NCI-H2029 (cell line): ENCODE measurements at regions not wholly inside any gene's neighbourhood (a gene's known extent, or its start where the extent isn't known, plus 50 kb on each side); places are given as distances from the start of the nearest gene placed in this dataset.

Experiments
- DNase-seq: peaks from one replicate; lab custom pipeline; 2025; lab: John Stamatoyannopoulos, UW

DNA sequence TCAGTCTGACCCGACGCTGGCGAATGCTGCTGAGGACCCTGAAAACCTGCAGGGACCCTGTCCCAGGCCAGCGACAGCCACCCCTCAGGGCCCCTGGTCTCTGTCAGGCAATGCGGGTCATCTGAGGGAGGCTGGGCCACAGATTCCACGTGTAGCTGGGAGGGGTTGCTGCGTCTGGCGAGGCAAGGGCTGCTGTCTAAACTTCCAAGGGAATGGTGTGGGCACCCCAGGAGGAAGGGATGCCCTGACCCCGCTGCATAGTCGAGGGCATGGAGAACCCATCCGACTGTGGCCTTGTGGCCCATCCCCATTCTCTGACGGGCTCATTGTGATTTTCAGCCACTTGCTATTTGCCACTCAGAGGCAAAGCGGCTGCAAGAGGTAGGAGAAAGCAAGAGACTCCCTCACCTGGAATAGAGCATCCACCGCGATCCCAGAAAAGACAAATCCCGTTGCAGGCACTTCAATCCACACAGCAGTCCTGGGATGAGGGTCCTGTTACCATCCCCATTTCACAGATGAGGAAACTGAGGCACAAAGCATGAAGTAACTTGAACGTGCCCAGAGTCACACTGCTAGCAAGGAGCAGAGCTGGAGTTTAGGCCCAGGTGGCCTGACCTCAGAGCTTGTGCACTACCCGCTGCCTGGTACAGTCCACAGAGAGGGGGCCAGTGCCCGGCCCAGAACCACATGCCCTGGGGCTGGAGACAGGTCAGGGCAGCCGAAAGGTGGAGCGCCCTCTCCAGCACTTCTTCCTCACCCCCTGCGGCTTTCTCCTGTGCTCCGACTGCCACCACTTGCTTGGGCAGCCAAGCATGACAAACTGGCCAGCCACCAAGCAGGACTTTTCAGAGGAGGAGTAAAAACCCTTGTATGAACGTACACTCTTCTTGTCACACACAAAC lies 163.8 kb upstream of the KLF14 start:
- DNase-seq, result peak; percentile 60

DNA sequence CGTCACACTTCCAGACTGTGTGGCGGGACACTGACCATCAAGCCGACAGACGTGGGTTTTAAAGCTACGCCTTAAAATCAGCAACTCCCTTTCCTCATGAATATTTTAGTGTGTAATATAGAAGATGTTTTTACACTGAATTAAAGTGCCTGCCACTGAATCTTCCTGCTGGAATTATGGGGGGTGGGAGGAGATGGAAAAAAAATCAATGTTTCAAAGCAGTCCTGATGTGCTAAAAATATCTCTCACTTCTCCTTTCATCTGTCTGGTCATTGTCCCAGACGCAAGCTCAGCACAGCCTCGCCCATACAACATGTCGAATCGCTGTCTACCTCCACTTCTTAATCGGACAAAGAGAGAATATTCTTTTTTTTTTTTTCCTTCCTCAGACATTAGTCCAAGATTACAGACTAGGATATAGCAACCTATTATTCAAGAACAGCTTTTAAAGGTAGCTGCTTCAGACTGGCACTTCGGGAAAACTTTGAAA lies 165.1 kb upstream of the KLF14 start:
- no peak for DNase-seq

DNA sequence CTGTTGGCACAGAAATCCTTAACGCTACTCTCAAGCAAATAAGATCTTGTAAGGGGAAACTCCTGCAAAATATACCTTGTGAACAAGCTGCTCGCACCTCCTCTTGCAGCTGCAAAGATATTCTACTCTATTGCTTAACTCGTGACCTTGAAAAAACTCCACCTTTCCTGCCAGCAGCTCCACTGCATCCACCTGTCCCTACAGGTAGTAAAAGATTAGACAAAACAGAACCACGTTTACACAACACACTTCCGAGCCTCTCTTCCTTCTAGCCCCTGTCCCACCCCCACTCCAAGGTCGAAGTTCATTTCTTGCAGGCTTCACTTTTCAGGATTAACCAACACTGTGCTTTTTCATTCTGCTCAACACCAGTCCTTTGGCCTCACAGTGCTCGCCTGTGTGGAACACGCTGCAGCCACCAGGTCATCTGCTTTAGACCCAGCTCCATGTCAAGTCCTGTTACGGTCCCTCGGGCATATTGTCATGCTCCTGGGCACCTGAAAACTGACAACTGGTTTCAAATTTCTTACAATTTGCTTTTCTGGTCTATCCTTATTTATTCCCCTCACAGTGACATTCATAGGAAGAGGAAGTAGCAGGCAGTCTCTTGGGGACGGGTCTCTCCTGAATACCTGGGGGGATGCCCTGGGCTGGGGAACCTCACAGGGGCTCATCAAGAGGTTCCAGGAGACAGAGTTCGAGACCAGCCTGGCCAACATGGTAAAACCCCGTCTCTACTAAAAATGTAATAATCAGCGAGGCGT lies 165.8 kb upstream of the KLF14 start:
- DNase-seq, result peak; percentile 19

DNA sequence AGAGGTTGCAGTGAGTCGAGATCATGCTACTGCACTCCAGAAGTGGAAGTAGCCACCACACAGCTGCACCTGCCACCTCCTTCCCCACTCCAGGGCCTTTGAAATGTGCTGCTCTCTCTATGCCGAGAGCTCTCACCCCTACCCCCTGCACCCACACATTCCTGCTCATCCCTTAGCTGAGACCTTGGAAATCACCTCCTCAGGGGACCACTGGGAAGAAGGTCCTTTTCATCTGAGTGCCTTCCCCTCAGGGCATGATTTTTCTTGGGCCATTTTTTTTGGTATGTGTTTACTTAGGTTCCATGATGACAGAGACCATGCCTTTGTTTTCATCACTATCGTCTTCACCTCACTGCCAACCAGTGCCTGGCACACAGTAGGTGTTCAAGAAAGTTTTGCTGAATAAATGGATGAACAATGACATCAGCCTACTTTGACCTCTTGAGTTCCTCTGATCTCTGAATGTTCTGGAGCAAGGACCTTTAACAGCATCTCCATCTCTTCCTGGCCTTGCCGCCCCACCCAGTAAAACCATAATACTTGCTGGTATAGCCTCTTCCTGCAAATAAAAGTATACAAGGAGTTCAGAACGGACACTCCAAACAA lies 166.6 kb upstream of the KLF14 start:
- DNase-seq, result no peak

DNA sequence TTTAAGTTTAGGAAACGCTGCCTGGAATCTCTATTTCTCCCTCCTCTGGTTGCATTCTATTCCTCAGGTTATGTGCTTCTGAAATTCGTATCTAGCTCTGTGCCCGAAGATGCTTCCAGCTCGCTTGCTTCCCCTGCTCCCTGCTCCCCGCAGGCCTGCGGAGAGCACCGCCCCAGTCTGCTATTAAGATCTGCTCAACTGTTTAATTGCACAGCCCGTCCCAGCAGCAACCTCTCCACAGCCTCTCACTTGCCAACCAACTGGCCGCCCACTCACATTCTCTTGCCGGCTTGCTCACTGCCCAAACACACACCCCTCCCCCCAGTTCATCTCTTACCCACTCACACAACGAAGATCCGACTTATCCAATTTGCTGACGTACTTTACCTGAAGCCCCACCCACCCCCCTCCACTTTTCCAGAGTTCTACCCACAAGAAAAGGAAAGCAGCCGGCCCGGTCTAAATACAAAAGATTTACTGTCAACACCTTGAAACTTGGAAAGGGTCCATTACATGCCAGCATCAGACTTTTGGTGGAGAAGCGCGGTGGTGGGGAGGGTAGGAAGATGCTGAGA lies 167.3 kb upstream of the KLF14 start:
- no peak for DNase-seq

DNA sequence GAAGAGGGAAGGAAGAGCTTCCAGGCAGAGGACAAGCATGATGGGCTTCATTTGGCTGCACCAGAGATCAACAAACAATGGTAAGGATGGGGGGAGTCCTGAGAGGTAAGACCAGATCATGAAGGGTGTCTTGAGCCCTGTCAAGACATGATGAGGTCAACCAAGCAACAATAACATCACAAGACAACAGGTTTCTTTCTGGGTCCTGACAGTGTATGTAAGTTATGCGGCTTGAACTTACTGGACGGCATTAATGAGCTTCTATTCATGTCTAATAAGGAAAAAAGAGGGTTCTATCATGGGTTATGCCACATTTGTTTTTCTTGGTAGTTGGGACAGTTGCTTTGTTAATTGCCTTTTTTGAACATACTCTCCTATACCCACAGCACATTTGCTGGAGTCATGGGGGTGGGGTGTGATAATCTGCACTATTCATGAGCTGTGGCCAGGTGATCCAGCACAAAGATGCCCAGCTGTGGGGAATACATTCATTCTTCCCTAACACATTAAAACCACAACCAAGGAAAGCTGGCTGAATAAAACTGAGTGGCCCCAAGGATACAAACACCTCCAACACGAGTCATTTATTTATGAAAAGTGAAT lies 168.8 kb upstream of the KLF14 start:
- no peak for DNase-seq

DNA sequence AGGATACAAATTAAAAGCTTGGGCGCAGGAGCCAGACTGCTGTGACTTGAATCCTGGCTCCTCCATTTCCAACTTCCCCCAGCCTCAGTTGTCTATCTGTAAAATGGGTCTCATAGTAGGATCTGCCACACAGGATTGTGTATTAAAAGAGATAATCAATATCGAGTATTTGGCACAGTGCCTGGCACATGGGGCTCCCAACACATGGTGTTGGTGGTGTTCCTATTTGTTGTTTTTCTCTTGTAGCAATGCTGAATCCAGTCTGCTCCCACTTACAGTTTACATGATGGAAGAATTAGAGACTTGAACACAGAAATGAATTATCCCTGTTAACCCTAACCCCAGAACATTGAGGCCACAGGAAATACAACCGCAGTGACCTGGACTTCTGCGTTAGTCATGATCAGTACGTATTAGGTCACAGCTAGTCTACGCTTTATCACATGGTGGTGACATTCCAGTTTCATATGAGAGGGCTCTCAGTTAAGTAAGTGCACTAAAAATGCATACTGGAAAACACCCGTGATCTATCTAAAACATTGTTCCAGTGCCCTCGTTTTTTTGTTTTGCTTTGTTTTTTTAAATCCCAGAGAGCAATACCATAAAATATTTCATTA lies 169.5 kb upstream of the KLF14 start:
- DNase-seq, result no peak

DNA sequence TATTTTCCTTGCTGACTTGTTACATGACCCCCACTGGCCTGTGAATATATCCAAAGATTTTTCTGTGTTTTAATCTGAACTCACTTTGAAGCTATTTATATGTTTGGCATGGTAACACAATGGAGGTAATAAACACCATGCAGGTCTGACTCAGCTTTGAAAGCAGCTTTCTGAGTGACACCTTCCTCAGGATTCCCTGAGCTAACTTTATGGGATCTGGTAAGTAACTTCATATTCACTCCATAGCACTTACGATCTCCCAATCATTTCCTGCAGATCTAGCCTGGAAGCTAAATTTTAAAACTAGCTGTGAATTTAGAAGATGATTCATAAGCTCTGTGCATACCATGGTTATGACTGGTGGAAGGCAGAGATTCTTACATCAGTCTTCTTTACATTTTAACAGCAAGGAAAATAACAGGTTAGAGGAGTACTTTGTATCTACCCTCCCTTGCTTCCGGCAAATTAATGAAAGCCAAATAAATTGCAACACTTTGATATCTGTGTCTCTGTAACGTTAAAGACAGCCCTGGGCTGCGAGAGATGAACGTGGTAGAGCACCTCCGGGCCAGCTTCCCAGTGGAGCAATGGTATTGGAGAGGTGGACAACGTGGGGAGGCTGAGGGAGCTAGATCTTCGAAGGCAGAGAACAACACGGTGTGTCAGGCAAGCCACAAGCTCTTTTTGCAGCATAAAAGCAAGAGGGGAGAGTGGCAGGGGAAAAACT lies 170.2 kb upstream of the KLF14 start:
- no peak for DNase-seq

DNA sequence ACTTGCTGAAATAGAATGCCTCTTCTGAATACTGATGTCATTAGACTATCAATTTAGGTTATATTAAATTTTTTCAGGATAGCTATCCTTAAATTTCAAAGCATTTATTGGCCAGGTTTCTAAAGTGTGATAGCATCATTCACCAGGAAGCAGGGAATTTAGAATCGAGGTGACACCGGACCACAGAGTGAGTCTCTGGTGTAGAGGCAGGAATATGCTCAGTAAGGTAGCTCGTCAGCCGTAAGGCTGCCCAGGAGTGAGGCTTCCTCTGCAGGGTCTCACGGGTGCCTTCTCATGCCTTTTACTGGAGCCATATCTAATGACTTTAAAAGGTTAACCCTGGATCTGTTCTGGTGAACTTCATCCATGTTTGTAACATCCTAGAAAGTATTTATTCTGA lies 170.8 kb upstream of the KLF14 start:
- DNase-seq, result no peak

DNA sequence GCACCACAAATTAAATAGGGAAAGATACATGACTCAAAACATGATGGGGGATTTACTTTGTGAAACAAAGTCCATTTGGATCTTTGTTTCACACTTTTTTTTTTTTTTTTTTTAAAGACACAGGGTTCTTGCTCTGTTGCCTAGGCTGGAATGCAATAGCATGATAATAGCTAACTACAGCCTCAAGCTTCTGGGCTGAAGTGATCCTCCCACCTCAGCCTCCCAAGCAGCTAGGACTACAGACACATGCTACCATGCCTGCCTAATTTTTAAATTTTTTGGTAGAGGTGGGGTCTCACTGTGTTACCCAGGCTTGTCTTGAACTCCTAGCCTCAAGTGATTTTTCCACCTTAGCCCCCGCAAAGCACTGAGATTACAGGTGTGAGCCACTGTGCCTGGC lies 172.6 kb upstream of the KLF14 start:
- DNase-seq, result no peak

DNA sequence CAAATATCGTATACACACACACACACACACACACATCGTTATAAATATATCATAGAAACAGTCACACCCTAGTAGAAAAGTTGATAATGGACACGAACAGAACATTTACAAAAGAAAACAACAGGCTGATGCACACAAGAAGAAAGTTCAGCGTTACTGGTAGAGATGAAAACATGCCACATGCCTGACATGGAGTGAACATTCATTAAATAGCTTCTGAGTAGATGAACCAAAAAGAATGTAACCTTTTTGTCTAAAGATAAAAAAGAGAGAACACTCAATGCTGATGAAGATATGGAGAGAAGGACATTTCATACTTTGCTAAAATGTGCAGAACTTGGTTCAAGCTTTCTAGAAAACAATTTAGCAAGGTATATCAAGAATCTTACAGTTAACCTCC lies 173.4 kb upstream of the KLF14 start:
- DNase-seq, result no peak

DNA sequence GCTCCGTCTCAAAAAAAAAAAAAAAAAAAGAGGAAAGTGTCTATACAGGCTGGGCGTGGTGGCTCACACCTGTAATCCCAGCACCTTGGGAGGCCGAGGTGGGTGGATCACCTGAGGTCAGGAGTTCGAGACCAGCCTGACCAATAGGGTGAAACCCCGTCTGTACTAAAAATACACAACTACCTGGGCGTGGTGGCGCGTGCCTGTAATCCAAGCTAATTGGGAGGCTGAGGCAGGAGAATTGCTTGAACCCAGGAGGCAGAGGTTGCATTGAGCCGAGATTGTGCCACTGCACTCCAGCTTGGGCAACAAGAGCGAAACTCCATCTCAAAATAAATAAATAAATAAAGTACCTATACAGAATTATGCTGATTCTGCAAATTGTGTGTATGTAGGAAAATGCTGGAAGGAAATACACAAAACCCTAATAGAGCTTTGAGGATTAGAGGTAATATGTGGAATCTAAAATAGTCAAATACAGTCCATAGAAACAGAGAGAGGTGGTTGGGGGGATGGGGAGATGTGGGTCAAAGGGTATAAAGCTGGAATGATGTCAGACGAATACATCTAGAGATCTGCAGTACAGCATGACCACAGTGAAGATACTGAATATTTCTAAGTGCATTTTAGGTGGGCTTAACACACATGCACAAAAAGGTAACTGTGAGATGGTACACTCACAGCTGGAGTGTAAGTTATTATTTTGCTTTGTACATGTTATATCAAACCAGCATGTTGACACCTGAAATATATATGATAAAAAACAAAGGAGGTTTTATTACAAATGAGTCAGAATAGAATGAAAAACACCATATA lies 174.5 kb upstream of the KLF14 start:
- no peak for DNase-seq

DNA sequence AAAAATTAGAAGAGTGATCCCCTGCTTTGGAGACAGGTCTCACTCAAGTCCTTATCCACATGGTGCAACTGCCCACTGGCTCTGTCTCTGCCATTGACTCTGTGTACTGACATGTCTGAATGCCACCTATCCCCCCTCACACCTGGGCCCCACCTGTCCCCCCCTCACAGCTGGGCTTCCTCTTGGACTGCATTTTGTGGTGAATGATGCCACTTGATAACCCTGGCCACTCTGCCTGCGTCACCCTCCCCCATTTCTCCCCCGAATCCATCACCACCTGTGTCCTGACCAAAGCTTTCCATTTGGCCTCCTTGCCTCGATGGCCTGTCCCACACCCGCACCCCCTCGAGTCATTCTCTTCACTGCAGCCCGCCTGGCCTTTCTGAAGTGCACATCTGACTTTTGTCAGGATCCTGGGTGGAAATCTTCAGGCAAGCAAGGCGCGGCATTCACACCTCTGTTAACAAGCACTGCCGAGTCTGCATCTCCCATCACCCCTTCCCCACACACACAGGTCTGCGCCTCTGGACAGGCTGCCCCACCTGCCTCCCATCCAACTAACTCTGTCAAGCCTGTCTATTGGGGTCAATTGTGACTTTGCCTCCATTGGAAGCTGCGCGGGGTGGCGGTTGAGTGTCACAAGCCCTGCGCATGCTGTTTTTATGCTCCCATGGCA lies 175.3 kb upstream of the KLF14 start:
- no peak for DNase-seq

DNA sequence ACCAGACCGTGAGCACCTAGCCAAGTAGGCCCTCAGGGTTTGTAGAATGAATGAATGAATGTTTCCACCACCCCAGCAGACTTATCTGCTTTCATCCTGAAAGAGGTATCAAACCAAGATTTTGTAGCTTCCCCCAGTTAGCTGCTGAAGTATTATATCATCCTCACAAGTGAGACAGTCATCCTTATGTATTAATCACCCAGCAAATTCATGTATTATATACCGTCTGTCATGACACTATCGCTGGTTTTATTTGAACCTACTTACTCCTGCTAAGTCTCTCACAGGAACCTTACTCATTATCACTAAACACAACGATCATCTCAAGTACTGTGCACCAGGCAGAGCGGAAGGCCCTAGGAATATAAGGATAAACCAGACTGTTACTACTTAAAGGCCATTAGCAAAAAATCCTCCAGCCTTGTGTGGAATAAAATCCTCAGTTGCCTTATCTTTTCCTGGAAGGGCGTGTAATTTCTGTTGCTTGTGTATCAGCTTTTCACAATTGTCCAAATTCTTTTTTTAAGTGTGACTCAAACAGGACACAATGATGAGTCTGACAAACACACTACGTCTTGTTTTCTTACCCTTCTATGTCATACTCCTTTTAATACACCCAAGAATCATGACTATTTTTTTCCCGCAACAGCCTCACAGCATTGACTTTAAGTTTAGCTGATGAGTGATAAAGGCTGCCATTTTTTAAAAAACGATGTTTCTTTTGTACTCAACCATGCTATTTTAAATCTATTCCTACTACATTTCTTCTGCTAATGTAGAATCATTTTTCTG lies 176.1 kb upstream of the KLF14 start:
- DNase-seq, result no peak

DNA sequence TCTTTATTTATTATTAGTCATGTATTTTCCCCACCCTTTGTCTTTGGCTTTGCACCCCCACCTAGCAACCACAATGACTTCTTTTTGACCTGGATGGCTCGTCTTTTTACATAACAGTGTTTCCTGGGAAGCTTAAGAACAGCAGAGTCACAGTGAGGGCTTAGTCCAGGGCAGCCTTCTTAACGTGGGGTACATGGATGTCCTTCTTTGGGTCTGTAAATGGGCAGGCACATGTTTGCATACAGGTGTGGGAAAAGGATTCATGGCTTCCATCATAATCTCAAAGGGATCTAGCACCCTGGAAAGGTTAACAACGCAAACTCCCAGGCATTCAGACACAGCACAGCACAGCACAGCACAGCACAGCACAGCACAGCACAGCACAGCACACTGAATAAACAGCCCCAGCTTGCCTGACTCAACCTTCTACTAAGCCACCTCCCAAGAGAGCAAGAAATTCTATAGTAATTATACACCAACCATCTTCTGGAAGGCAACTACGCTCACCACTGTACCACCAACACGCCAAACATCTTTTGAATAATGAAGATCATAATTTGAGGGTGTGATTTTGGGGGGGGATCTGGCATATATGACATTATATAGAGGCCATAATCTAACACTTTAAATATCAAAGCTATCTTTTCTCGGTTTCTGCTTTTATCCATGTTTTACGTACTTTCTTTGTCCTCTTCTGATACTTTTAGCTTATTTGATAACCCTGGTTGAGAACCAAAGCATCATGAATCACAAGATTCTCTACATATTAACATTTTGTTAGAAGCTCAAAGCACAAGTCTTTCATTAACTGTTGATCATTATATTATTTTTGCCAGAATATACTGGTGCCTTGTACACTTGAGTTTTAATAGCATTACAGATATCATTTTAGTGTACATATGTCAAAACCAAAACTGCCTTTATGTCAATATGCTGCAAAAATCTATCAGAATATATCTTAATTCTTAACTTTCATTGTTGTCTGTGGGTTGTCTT lies 177.2 kb upstream of the KLF14 start:
- no peak for DNase-seq

DNA sequence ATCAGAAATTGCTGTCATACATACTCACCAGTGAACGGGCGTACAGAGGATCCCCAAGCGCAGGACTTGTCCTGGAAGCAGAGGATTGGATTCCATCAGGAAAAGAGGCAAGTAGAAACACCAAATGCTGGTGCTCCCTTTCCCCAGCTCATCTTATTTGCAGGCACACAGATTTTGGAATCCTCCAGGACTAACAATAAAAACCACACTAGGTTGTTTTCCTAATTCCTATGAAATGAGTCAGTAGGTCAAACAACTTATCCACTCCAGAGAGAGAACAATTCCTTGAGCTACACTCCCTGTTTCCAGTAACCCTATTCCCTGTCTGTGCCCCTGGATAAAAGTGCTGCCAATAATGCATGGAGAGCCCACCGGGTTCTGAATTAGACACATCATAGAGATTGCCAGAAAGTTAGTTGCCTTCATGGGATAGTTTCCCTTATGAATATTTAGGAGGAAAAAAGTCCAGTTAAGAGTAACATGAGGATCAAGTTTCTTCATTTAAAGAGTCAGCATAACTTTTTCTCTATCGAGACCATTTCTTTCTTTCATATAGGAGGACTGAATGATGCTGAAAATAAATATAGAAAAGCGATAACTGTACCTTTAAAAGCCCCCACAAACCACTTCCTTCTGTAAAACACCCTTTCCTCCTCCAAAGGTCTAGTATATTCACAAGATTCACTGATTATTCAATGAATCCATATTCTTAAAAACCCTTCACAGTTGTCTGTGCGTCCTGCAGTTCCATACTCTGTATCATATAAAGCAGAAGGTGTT lies 178.3 kb upstream of the KLF14 start:
- no peak for DNase-seq
